DLD1 (cell line): ENCODE measurements at regions not wholly inside any gene's neighbourhood (a gene's known extent, or its start where the extent isn't known, plus 50 kb on each side); places are given as distances from the start of the nearest gene placed in this dataset.
"Not testable (repeated sequence)": the region's sequence is repeated elsewhere in the genome, so short reads cannot be mapped to it uniquely, and the experiment has no call there.

Source experiments
- in situ Hi-C: cut with HindIII; loops from 2 replicates; pipeline ENCODE4 v1.10.0; 2017; ENCODE audit warnings: low sequenced_read_pairs

- in situ Hi-C loops: not testable (repeated sequence)
These were observed 99.4 kb upstream of the CHST15 start for GRCh38 chr10:124192664-124193308.

GRCh38 chr10:124190476-124190875, 97.1 kb upstream of the CHST15 start:
- in situ Hi-C loops: not testable (repeated sequence)

GRCh38 chr10:124186956-124187355, 93.6 kb upstream of the CHST15 start:
- in situ Hi-C loops: no loop called here

- in situ Hi-C loops: no loop called here
These were observed 91.7 kb upstream of the CHST15 start for GRCh38 chr10:124185084-124185483.

- in situ Hi-C loops: no loop called here
These were observed 90.9 kb upstream of the CHST15 start for GRCh38 chr10:124184208-124184830.

GRCh38 chr10:124183617-124184016, 90.2 kb upstream of the CHST15 start:
- in situ Hi-C loops: no loop called here

- in situ Hi-C loops: no loop called here
These were observed 88.7 kb upstream of the CHST15 start for GRCh38 chr10:124182088-124182541.

- in situ Hi-C loops: no loop called here
These were observed 88.3 kb upstream of the CHST15 start for GRCh38 chr10:124181656-124182055.

GRCh38 chr10:124180947-124181549, 87.7 kb upstream of the CHST15 start:
- in situ Hi-C loops: no loop called here

- in situ Hi-C loops: no loop called here
These were observed 86.8 kb upstream of the CHST15 start for GRCh38 chr10:124180044-124180745.

GRCh38 chr10:124179308-124180043, 86.1 kb upstream of the CHST15 start:
- in situ Hi-C loops: no loop called here

GRCh38 chr10:124177180-124177518, 83.8 kb upstream of the CHST15 start:
- in situ Hi-C loops: no loop called here

- in situ Hi-C loops: no loop called here
These were observed 83.2 kb upstream of the CHST15 start for GRCh38 chr10:124176349-124177179.

GRCh38 chr10:124175701-124176348, 82.4 kb upstream of the CHST15 start:
- in situ Hi-C loops: no loop called here

- in situ Hi-C loops: no loop called here
These were observed 81.6 kb upstream of the CHST15 start for GRCh38 chr10:124174673-124175645.

- in situ Hi-C loops: no loop called here
These were observed 80.7 kb upstream of the CHST15 start for GRCh38 chr10:124174071-124174566.

- in situ Hi-C loops: no loop called here
These were observed 80.0 kb upstream of the CHST15 start for GRCh38 chr10:124173298-124173900.
